HCT116 (cell line): ENCODE measurements at regions not wholly inside any gene's neighbourhood (a gene's known extent, or its start where the extent isn't known, plus 50 kb on each side); places are given as distances from the start of the nearest gene placed in this dataset.

Experiments
- ATAC-seq: fragments of 200-7000 bp; cut with Tn5 transposase; 2 replicates; pipeline ENCODE4 v1.9.1; 2020; ENCODE audit warnings: mild to moderate bottlenecking, moderate library complexity
- BruUV-seq: library from RNA; stranded (reverse); fragments of 400-500 nt; replicated peaks from 2 replicates; lab custom pipeline; 2021; lab: Mats Ljungman, UMichigan
- CTCF ChIA-PET: fragments of 300-600 bp; sonication (Branson Sonifier 250); formaldehyde crosslinking; loops from one replicate; lab custom pipeline; 2021; ENCODE audit warnings: antibody characterized with exemption; lab: Charles Lee
- POLR2A ChIA-PET: fragments of 300-600, 350-600 bp; sonication (Branson Sonifier 250); formaldehyde crosslinking; loops from one replicate; lab custom pipeline; 2021; ENCODE audit warnings: antibody characterized with exemption; lab: Charles Lee
- RAD21 ChIA-PET, 2 experiments: fragments of 300-600 bp; sonication (Branson Sonifier 250); formaldehyde crosslinking; loops; one replicate each; lab custom pipeline; 2023; ENCODE audit warnings: low total read pairs in 2 of 2; ENCODE audit not compliant: uncharacterized antibody in 2 of 2, unreplicated experiment in 2 of 2, low non-redundant PET in 1 of 2; lab: Charles Lee
- DNase-seq: peaks from one replicate; pipeline ENCODE4 v3.0.0-alpha.2; 2010; ENCODE audit warnings: low read depth, low spot score
- H2AFZ ChIP-seq: fragments of 200-600 bp; shearing (Covaris generic), sonication (generic); 2 replicates; pipeline ENCODE4 v1.6.1; 2017; ENCODE audit warnings: low read depth, mixed run types, mixed read lengths, antibody characterized with exemption, low read length; ENCODE audit not compliant: poor library complexity, severe bottlenecking
- H3K27ac ChIP-seq: 2 replicates; pipeline ENCODE4 v1.5.1; 2012; ENCODE audit warnings: low read depth, low read length
- H3K27me3 ChIP-seq: fragments of 200-600 bp; sonication (generic); 2 replicates; pipeline ENCODE4 v1.6.1; 2016; ENCODE audit warnings: mixed run types, low read length, mixed read lengths; ENCODE audit not compliant: insufficient read depth
- H3K36me3 ChIP-seq, 2 experiments: fragments of 200-500 bp in 1 of 2; fragments of 200-600 bp in 1 of 2; sonication (Bioruptor generic) in 1 of 2; sonication (generic) in 1 of 2; 2 replicates each; pipeline versions ENCODE4 v1.5.1 to v1.6.1; 2014 to 2016; ENCODE audit warnings: low read length in 2 of 2, inconsistent platforms in 1 of 2, mixed read lengths in 1 of 2, mixed run types in 1 of 2; ENCODE audit not compliant: insufficient read depth in 2 of 2, control insufficient read depth in 1 of 2
- H3K4me1 ChIP-seq, 2 experiments: fragments of 200-600 bp in 1 of 2; sonication (generic) in 1 of 2; 2 replicates each; pipeline versions ENCODE4 v1.5.1 to v1.6.1; 2012 to 2017; ENCODE audit warnings: low read length in 2 of 2, inconsistent platforms in 1 of 2, mild to moderate bottlenecking in 1 of 2, mixed read lengths in 1 of 2, mixed run types in 1 of 2, moderate library complexity in 1 of 2; ENCODE audit not compliant: insufficient read depth in 2 of 2, control insufficient read depth in 1 of 2
- H3K4me2 ChIP-seq: fragments of 200-600 bp; sonication (generic); 2 replicates; pipeline ENCODE4 v1.6.1; 2017; ENCODE audit warnings: mixed run types, low read length, mixed read lengths
- H3K4me3 ChIP-seq, 2 experiments: fragments of 200-600 bp in 1 of 2; sonication (generic) in 1 of 2; replicated peaks in 1 of 2; 2 replicates each; pipeline ENCODE4 v1.5.1; 2011 to 2016; ENCODE audit warnings: low read length in 2 of 2, control low read depth in 1 of 2, low read depth in 1 of 2, mild to moderate bottlenecking in 1 of 2, mixed read lengths in 1 of 2, mixed run types in 1 of 2
- H3K79me2 ChIP-seq: fragments of 200-600 bp; sonication (generic); 2 replicates; pipeline ENCODE4 v1.6.1; 2017; ENCODE audit warnings: mild to moderate bottlenecking, mixed run types, low read length, moderate library complexity, mixed read lengths; ENCODE audit not compliant: insufficient read depth
- H3K9ac ChIP-seq: fragments of 200-600 bp; sonication (generic); 2 replicates; pipeline ENCODE4 v1.6.1; 2016; ENCODE audit warnings: low read length, mixed read lengths
- H3K9me2 ChIP-seq: fragments of 200-600 bp; sonication (generic), shearing (Covaris generic); 2 replicates; pipeline ENCODE4 v1.6.1; 2017; ENCODE audit warnings: mixed run types, mild to moderate bottlenecking, moderate library complexity; ENCODE audit not compliant: insufficient read depth
- H3K9me3 ChIP-seq, 2 experiments: fragments of 200-500 bp in 1 of 2; fragments of 200-600 bp in 1 of 2; sonication (Bioruptor generic) in 1 of 2; sonication (generic) in 1 of 2; 2 replicates each; pipeline ENCODE4 v1.6.1; 2014 to 2017; ENCODE audit warnings: low read length in 2 of 2, mixed read lengths in 2 of 2, inconsistent platforms in 1 of 2, low read depth in 1 of 2, mild to moderate bottlenecking in 1 of 2, mixed run types in 1 of 2, moderate library complexity in 1 of 2; ENCODE audit not compliant: control insufficient read depth in 1 of 2, insufficient read depth in 1 of 2
- H4K20me1 ChIP-seq: fragments of 200-600 bp; sonication (generic), shearing (Covaris generic); 2 replicates; pipeline ENCODE4 v1.6.1; 2017; ENCODE audit warnings: mixed run types, mild to moderate bottlenecking, moderate library complexity; ENCODE audit not compliant: insufficient read depth
- CEBPB ChIP-seq: IDR thresholded peaks from 2 replicates; pipeline ENCODE4 v1.6.1; 2012; ENCODE audit warnings: low read depth
- ELF1 ChIP-seq: IDR thresholded peaks from 2 replicates; pipeline ENCODE4 v1.6.1; 2012; ENCODE audit warnings: low read depth, borderline replicate concordance
- EZH2 ChIP-seq: fragments of 200-600 bp; sonication (generic); IDR thresholded peaks from 2 replicates; pipeline ENCODE4 v1.6.1; 2017; ENCODE audit warnings: antibody characterized with exemption, mixed run types
- FOSL1 ChIP-seq: IDR thresholded peaks from 2 replicates; pipeline ENCODE4 v1.6.1; 2012; ENCODE audit warnings: low read depth
- RAD21 ChIP-seq: IDR thresholded peaks from 2 replicates; pipeline ENCODE4 v1.6.1; 2012; ENCODE audit warnings: low read depth, mild to moderate bottlenecking
- SIN3A ChIP-seq: IDR thresholded peaks from 2 replicates; pipeline ENCODE4 v1.6.1; 2012; ENCODE audit warnings: low read depth
- YY1 ChIP-seq: IDR thresholded peaks from 2 replicates; pipeline ENCODE4 v1.6.1; 2011; ENCODE audit warnings: low read length, low read depth, moderate library complexity, mild to moderate bottlenecking; ENCODE audit not compliant: insufficient replicate concordance; ENCODE audit errors: extremely low read depth
- ZNF274 ChIP-seq: fragments of 200-500 bp; sonication (Bioruptor generic); IDR thresholded peaks from 2 replicates; pipeline ENCODE4 v1.6.1; 2014; ENCODE audit warnings: mild to moderate bottlenecking, low read depth, low read length, inconsistent platforms
- intact Hi-C: fragments of 100-400 bp; cut with micrococcal nuclease; formaldehyde crosslinking; loops from 2 replicates; pipeline ENCODE4 v1.10.0; 2022
- TF ChIP-seq, protein P1 (sequence below): IDR thresholded peaks from 2 replicates; pipeline ENCODE4 v1.6.1; 2012
- TF ChIP-seq, protein P2 (sequence below): IDR thresholded peaks from 2 replicates; pipeline ENCODE4 v1.6.1; 2011; ENCODE audit warnings: mild to moderate bottlenecking, low read length, moderate library complexity; ENCODE audit not compliant: insufficient replicate concordance; ENCODE audit errors: extremely low read depth
- TF ChIP-seq, protein P3 (sequence below), 3 experiments: fragments of 200-600 bp in 1 of 3; sonication (generic) in 1 of 3; IDR thresholded peaks in 2 of 3; conservative IDR thresholded peaks in 1 of 3; 2 replicates each; pipeline ENCODE4 v1.5.1; 2012 to 2017; ENCODE audit warnings: low read depth in 2 of 3, low read length in 2 of 3, antibody characterized with exemption in 1 of 3, borderline replicate concordance in 1 of 3, control low read depth in 1 of 3, mild to moderate bottlenecking in 1 of 3, mixed read lengths in 1 of 3, mixed run types in 1 of 3, moderate library complexity in 1 of 3; ENCODE audit not compliant: insufficient read depth in 1 of 3
- TF ChIP-seq, protein P4 (sequence below): IDR thresholded peaks from 2 replicates; pipeline ENCODE4 v1.6.1; 2012; ENCODE audit warnings: low read depth

DNA sequence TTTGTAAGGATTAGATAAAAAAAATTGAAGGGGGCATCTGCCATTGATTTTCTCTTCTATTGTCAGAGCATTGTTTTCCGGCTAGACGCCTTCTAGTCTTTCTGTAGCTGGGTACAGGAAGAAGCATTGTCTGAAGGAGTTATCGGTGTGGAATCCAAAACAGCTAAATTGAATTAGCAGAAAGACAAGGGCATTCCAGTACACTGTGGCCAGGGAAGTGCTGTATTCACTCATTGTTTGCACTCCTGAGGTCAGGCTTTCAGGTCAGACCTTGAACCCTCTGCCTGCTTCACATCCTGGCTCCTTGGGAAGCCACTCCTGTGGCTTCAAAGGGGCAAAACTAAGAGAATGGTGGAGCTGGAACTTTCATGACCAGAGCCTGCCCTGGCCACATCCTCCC lies 81.1 kb upstream of the SNAP25 start:
- CTCF ChIA-PET: no interaction called here
- no peak overlapping the region for H2AFZ ChIP-seq

More for the DNA sequence above, 81.1 kb upstream of the SNAP25 start:
- ChIA-PET RAD21 (no interaction called here), POLR2A (no interaction called here)
- intact Hi-C loops: no loop called here
- DNase-seq (no peak), ATAC-seq (no peak)
- Histone ChIP-seq H3K9ac (no peak overlapping the region), H3K27me3 (peaks cover 5% of the 10 kb centered on the region; the same call in 1 of the 2 replicates), H3K36me3 (no peaks in the 10 kb centered on the region), H3K79me2 (no peaks in the 10 kb centered on the region), H3K4me2 (no peak overlapping the region), H3K9me3 (no peaks in the 10 kb centered on the region), H3K9me2 (no peaks in the 10 kb centered on the region), H3K4me3 (no peak overlapping the region), H4K20me1 (no peaks in the 10 kb centered on the region), H3K4me1 (no peaks in the 10 kb centered on the region), H3K27ac (no peak overlapping the region)
- TF ChIP-seq, protein P1, sequence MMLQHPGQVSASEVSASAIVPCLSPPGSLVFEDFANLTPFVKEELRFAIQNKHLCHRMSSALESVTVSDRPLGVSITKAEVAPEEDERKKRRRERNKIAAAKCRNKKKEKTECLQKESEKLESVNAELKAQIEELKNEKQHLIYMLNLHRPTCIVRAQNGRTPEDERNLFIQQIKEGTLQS: no peak
- TF ChIP-seq SIN3A (no peak), YY1 (no peak), EZH2 (no peak), RAD21 (no peak), ZNF274 (no peak), ELF1 (no peak), FOSL1 (no peak), CEBPB (no peak)
- TF ChIP-seq, protein P2, sequence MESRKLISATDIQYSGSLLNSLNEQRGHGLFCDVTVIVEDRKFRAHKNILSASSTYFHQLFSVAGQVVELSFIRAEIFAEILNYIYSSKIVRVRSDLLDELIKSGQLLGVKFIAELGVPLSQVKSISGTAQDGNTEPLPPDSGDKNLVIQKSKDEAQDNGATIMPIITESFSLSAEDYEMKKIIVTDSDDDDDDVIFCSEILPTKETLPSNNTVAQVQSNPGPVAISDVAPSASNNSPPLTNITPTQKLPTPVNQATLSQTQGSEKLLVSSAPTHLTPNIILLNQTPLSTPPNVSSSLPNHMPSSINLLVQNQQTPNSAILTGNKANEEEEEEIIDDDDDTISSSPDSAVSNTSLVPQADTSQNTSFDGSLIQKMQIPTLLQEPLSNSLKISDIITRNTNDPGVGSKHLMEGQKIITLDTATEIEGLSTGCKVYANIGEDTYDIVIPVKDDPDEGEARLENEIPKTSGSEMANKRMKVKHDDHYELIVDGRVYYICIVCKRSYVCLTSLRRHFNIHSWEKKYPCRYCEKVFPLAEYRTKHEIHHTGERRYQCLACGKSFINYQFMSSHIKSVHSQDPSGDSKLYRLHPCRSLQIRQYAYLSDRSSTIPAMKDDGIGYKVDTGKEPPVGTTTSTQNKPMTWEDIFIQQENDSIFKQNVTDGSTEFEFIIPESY: no peak
- TF ChIP-seq, protein P3, sequence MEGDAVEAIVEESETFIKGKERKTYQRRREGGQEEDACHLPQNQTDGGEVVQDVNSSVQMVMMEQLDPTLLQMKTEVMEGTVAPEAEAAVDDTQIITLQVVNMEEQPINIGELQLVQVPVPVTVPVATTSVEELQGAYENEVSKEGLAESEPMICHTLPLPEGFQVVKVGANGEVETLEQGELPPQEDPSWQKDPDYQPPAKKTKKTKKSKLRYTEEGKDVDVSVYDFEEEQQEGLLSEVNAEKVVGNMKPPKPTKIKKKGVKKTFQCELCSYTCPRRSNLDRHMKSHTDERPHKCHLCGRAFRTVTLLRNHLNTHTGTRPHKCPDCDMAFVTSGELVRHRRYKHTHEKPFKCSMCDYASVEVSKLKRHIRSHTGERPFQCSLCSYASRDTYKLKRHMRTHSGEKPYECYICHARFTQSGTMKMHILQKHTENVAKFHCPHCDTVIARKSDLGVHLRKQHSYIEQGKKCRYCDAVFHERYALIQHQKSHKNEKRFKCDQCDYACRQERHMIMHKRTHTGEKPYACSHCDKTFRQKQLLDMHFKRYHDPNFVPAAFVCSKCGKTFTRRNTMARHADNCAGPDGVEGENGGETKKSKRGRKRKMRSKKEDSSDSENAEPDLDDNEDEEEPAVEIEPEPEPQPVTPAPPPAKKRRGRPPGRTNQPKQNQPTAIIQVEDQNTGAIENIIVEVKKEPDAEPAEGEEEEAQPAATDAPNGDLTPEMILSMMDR (IDR thresholded peaks at IDR 0.05 in 2 of 3, conservative IDR thresholded peaks at IDR 0.05 in 1 of 3; ENCODE audit: borderline replicate concordance in 1 of 3, insufficient read depth in 1 of 3, low read depth in 2 of 3, low read length in 2 of 3): no peak
- TF ChIP-seq, protein P4, sequence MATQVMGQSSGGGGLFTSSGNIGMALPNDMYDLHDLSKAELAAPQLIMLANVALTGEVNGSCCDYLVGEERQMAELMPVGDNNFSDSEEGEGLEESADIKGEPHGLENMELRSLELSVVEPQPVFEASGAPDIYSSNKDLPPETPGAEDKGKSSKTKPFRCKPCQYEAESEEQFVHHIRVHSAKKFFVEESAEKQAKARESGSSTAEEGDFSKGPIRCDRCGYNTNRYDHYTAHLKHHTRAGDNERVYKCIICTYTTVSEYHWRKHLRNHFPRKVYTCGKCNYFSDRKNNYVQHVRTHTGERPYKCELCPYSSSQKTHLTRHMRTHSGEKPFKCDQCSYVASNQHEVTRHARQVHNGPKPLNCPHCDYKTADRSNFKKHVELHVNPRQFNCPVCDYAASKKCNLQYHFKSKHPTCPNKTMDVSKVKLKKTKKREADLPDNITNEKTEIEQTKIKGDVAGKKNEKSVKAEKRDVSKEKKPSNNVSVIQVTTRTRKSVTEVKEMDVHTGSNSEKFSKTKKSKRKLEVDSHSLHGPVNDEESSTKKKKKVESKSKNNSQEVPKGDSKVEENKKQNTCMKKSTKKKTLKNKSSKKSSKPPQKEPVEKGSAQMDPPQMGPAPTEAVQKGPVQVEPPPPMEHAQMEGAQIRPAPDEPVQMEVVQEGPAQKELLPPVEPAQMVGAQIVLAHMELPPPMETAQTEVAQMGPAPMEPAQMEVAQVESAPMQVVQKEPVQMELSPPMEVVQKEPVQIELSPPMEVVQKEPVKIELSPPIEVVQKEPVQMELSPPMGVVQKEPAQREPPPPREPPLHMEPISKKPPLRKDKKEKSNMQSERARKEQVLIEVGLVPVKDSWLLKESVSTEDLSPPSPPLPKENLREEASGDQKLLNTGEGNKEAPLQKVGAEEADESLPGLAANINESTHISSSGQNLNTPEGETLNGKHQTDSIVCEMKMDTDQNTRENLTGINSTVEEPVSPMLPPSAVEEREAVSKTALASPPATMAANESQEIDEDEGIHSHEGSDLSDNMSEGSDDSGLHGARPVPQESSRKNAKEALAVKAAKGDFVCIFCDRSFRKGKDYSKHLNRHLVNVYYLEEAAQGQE: no peak
- BruUV-seq: no TSS peak
